GM20431 (cell line): ENCODE measurements at regions not wholly inside any gene's neighbourhood (a gene's known extent, or its start where the extent isn't known, plus 50 kb on each side); places are given as distances from the start of the nearest gene placed in this dataset.

Experiments used
- in situ Hi-C: fragments of 300-500 bp; cut with MseI, MboI; formaldehyde crosslinking; loops from one replicate; pipeline ENCODE4 v1.15.0; 2020; ENCODE audit warnings: low sequenced_read_pairs; ENCODE audit not compliant: unreplicated experiment

- in situ Hi-C loops: no loop called here
Measured at GRCh38 chr3:96071097-96071496, 743.3 kb upstream of the EPHA6 start.

- in situ Hi-C loops: no loop called here
Measured at GRCh38 chr3:96072226-96072625, 742.2 kb upstream of the EPHA6 start.

GRCh38 chr3:96083610-96084009 lies 730.8 kb upstream of the EPHA6 start:
- in situ Hi-C loops: no loop called here

- in situ Hi-C loops: no loop called here
Measured at GRCh38 chr3:96086018-96086417, 728.4 kb upstream of the EPHA6 start.

- in situ Hi-C loops: no loop called here
Measured at GRCh38 chr3:96101006-96101560, 713.3 kb upstream of the EPHA6 start.

GRCh38 chr3:96106701-96107100 lies 707.7 kb upstream of the EPHA6 start:
- in situ Hi-C loops: no loop called here
